SIG-M5 (cell line): ENCODE measurements at regions not wholly inside any gene's neighbourhood (a gene's known extent, or its start where the extent isn't known, plus 50 kb on each side); places are given as distances from the start of the nearest gene placed in this dataset.
"Not testable (repeated sequence)": the region's sequence is repeated elsewhere in the genome, so short reads cannot be mapped to it uniquely, and the experiment has no call there.

Experiments used
- DNase-seq: peaks from one replicate; lab custom pipeline; 2025; lab: John Stamatoyannopoulos, UW

DNA sequence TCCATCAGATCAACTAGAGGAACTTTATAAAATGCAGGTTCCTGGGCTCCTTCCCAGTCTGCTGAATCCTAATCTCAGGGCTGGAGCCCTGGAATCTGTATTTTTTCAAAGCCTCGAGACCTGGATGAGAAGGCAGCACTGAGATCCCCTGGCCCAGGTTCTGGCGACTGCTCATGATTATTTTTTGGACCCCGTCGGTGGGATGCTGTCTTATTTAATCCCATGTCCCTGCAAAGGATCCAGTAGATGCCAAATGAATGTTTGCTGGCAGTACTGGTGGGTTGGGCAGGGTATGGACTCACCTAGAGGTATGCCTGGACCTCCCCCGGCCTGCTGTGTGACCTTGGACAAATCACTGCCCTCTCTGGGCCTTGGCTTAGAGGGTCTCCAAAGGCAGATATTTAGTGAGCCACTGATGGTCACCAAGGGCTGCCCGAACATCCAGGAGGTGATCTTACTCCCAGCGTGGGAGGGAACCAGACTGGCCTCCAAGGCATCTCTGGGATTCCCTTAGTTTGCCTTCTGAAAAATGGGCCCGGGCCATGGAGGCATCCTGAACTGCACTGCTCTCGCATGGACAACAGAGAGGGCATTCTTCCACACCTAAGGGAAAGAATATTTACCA is 91.6 kb upstream of the RUNX3 start:
- no peak for DNase-seq

GRCh38 chr1:25020851-25021590 is 90.9 kb upstream of the RUNX3 start:
- no peak for DNase-seq

DNA sequence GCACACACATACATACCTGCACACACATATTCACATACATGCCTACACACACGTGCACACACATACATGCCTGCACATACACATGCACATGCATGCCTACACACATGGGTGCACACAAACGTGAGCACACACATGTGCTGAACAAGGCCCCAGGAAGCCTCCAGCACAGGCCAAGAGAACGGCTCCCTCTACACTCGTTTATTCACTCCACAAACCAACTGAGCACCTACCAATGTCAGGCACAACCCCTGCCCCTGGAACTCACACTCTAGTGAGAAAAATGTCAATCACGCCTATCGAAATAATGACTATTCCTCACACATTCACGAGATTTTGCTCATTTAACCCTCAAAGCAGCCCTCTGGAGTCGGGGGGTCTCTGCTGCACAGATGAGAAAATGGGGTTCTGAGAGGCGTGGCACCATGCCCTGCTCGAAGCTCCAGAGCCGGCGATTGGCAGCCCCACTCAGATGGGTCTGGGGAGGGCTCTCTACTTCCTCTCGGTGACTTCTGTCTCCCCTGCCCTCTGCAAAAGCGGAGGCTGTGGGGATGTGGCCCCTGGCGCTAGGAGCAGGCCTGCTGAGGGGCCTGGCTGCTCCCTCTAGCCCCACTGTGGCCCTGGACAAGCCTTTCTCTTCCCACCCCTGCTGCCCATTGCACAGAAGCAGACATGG is 90.2 kb upstream of the RUNX3 start:
- no peak for DNase-seq

DNA sequence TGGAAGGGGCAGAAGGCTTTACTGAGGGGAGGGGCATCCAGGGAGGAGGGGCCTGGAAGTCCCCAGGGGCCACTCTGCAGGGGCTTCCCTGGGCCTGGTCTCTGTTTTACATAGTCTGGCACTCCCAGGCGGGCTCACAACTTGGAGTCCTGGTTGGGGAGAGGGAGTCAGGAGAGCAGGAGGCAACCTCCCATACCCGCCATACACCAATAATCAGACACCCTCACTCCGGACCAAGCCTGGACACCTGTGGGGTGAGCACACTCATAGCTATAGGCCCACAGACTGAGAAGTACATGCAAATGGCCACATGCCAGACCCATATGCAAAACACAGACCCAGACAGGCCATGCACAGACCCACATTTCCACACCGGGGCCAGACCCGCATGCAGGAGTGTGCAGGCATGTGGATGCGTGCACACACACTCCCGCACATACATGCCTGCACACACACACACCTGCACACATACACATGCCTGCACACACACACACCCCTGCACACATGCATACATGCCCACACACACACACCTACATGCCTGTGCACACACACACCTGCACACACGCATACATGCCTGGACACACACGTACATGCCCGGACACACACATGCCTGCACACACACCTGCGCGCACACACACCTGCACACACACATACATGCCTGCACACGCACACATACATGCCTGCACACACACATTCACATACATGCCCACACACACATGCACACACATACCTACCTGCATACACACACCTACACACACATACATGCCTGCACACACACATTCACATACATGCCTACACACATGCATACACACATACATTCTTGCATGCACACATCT is 89.5 kb upstream of the RUNX3 start:
- DNase-seq: no peak

DNA sequence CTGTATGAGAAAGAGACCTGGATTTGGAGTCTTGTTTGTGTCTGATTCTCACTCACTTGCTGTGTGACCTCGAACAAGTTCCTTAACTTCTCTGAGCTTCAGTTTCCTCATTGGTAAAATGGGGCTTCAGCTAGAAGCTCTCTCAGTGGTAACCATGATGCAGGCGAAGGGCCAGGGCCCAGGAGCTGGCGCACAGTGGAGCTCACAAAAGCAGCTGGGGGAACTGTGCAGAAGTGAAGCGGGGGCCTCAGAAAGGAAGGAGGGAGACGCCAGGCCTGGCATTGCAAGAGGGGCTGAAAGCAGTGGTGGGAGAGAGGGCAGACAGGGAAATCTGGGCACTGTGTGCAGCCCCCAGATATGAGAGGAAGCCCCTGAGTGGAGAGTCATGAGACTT is 88.9 kb upstream of the RUNX3 start:
- DNase-seq: no peak

GRCh38 chr1:25018110-25018735 is 88.1 kb upstream of the RUNX3 start:
- no peak for DNase-seq

DNA sequence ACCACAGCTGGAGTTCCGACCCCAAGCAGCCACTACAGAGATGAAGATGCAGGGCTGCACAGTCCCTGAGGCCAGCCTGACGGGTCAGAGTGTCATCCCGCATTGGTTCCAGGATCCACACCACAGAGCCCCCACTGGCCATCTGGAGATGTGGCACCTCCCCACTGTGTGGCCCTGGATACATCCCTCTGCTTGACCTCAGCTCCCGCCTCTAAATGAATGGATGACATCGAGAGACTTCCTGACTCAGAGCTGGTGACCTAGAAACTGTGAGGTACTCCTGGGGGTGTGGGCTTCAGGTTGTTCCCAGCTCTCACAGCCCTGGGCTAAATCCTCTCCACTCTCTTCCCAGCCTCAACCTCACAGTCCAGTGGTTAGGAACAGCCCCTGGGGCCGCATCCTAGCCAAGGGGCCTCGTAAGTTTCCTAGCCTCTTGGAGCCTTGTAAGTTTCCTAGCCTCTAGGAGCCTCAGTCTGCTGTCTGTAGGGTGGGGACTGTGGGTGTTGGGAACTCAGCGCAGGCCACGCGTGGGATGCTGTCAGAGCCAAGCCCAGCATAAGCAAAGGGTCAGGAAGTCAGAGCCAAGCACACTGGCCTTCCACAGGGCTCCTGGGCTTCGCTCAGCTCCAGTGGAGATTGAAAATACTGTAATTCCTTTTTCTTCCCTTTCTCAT is 87.5 kb upstream of the RUNX3 start:
- no peak for DNase-seq

DNA sequence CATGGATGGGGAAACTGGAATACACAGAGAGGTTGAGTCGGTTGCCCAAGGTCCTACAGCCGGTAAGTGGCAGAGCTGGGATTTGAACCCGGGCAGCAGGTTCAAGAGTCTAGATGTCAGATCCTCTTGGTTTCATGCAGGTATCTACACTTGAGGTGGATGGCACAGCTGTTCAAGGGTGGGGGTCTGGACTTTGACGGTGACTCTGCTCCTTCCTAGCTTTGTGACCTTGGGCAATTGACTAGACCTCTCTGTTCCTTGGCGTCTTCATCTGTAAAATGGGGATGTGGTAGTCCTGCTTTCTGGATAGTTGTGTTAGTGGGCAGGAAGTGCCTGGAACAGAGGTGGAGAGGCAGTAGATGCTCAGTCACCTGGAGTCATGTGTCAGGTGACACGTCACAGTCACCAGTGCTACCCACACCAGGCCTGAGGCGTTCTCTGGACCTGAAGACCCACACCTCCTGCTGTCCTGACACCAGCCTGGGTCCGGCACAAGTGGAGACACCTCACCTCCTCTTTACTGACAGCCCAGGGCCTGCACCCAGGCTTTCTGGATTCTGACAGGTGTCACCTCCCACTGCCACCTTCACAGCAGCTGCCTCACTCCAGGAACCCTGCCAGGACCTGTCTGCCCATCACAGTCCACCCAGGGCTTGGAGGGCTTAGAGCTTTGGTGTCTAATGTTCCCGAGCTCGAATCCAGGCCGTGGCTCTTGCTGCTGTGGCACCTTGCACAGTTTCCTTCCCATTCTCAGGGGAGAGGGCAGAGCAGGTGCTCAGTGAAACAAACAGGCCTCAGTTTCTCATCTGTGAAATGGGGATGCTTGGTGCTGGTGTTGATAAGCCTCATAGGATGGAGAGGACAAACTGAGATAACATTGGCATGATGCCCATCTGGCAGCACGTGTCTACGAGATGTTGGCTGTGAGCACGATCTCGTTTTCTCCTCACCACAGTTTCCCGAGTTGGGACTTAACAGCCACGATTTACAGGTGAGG is 83.2 kb upstream of the RUNX3 start:
- no peak for DNase-seq

DNA sequence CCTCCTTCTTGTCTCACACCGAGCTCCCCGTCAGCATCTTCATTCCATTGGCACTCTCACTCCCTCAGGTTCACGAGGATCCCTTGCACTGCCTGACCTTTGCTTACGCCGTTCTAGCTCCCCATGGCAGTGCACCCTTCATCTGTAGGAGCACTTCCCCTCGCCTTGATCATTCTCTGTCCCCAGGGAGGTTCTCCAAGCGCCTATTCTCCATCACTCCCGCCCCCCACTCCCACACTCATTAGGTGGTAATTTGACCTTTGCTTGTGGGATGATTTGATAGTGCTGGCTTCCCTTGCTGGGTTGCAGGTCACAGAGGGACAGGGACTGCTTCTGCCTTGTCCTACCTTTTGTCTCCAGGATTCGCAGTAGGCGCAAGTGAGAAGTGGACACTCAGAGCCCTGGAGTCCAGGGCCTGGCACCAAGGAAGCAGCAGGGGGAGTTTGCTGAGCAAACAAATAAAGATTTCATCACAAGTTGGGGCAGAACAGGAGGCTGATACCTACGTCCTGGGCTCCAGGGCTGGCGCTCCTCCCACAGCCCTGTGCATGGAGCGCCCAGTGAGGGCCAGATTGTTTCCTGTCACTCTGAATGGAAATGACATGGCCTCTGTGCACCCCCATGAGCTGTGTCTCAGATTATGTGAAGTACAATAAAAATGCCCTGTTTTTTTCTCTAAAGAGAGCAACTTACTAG is 82.0 kb upstream of the RUNX3 start:
- DNase-seq: no peak

- DNase-seq: no peak
Measured at GRCh38 chr1:25011275-25011674, 81.2 kb upstream of the RUNX3 start.

GRCh38 chr1:25009671-25010262 is 79.7 kb upstream of the RUNX3 start:
- DNase-seq: no peak

GRCh38 chr1:25008192-25008485 is 78.1 kb upstream of the RUNX3 start:
- no peak for DNase-seq

GRCh38 chr1:25007390-25008191 is 77.5 kb upstream of the RUNX3 start:
- not testable (repeated sequence) for DNase-seq

- no peak for DNase-seq
Measured at GRCh38 chr1:25006770-25007169, 76.7 kb upstream of the RUNX3 start.

- DNase-seq: no peak
Measured at GRCh38 chr1:25004355-25004754, 74.3 kb upstream of the RUNX3 start.

DNA sequence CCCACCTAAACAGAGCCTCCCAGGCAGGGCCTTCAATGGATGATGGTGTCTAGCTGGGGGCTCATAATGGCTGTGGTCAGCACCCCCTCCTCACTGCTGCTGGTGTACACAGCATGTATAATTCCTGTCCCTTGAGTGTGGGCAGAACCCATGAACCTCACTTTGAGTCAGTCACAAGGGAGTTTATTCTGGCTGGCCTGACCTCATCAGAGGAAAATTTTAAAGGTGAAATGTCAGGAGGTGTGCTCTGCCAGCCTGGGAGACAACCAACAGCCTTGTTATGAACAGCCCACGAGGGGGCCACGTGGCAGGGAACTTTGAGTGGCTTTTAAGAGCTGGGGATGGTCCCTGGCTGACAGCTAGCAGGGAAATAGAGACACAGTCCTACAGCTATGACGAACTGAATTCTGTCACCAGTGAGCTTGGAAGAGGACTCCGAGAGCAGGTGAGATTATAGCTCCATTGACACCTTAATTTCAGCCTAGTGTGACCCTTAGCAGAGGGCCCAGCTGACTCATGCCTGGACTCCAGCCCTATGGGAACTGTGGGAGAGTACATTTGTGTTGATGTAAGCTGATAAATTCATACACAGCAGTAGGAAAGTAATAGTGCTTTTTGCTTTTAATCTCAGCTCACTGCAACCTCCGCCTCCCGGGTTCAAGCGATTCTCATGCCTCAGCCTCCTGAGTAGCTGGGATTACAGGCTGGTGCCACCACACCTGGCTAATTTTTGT is 73.5 kb upstream of the RUNX3 start:
- DNase-seq: no peak

DNA sequence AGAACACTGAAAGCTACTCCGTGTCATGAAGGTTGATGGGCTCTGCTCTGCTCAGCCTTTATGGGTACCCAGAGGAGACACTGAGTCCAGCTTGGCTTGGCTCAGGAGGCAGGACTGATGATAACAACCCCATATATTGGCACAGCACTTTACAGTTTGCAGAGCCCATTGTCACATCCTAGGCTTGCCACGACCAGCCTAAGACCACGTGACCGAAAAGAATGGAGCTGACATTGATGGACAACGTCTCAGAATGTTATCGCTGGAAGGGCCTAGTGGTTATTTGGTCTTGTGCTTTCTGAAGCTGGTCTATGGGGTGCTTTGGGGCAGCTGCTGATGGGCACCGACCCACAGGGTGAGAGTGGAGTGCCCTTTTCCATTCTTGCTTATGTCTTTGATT is 72.9 kb upstream of the RUNX3 start:
- DNase-seq: no peak
